Left ventricle myocardium inferior (tissue), 1 donor: ENCODE measurements at regions not wholly inside any gene's neighbourhood (a gene's known extent, or its start where the extent isn't known, plus 50 kb on each side); places are given as distances from the start of the nearest gene placed in this dataset.

Experiments used
- DNase-seq: peaks from one replicate; pipeline ENCODE4 v3.0.0-alpha.2; 2020
- H3K27ac ChIP-seq: fragments of 200-600 bp; replicated peaks from 2 replicates; pipeline ENCODE4 v1.8.0; 2021
- H3K27me3 ChIP-seq: fragments of 200-600 bp; 2 replicates; pipeline ENCODE4 v1.8.0; 2021; ENCODE audit warnings: low read depth
- H3K36me3 ChIP-seq: fragments of 200-600 bp; 2 replicates; pipeline ENCODE4 v1.8.0; 2021
- H3K4me1 ChIP-seq: fragments of 200-600 bp; 2 replicates; pipeline ENCODE4 v1.8.0; 2021
- H3K4me3 ChIP-seq: fragments of 200-600 bp; 2 replicates; pipeline ENCODE4 v1.8.0; 2021; ENCODE audit warnings: mild to moderate bottlenecking, moderate library complexity
- H3K9me3 ChIP-seq: fragments of 200-600 bp; replicated peaks from 2 replicates; pipeline ENCODE4 v1.8.0; 2021
- intact Hi-C: fragments of 100-400 bp; cut with micrococcal nuclease; formaldehyde crosslinking; loops from one replicate; pipeline ENCODE4 v1.11.0; 2022
- TF ChIP-seq, protein P1 (sequence below): fragments of 200-600 bp; IDR thresholded peaks from 2 replicates; pipeline ENCODE4 v1.8.0; 2021; ENCODE audit warnings: antibody characterized with exemption, mild to moderate bottlenecking, borderline replicate concordance
- donor health status: DM: no; HTN: yes; CAD: no; lungs with severe emphysema.

DNA sequence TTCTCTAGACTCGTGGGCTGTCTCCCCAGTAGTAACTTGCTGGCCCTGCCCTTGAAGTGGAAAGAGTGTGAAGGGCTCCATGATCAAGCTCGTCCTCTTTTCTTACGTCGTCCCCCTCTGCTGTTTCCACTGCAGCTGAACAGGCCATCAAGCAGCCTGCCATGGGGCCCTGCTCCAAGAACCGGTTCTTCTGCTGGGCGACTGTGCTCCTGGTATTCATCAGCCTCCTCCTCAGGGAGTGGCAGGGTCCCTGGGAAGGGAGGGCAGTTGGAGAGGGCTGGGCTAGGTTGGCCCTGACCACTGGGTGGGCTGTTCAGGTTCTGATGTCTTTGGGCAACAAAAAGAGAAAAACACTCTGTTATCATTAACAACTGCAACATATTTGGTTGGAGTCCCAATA lies 151.5 kb downstream of the FCRL5 start:
- Histone ChIP-seq H3K27ac (no peak overlapping the region), H3K27me3 (peaks cover 43% of the 10 kb centered on the region), H3K9me3 (no peaks in the 10 kb centered on the region), H3K36me3 (no peaks in the 10 kb centered on the region), H3K4me1 (no peaks in the 10 kb centered on the region), H3K4me3 (no peak overlapping the region)
- intact Hi-C loops: no loop called here
- DNase-seq: no peak
- TF ChIP-seq, protein P1, sequence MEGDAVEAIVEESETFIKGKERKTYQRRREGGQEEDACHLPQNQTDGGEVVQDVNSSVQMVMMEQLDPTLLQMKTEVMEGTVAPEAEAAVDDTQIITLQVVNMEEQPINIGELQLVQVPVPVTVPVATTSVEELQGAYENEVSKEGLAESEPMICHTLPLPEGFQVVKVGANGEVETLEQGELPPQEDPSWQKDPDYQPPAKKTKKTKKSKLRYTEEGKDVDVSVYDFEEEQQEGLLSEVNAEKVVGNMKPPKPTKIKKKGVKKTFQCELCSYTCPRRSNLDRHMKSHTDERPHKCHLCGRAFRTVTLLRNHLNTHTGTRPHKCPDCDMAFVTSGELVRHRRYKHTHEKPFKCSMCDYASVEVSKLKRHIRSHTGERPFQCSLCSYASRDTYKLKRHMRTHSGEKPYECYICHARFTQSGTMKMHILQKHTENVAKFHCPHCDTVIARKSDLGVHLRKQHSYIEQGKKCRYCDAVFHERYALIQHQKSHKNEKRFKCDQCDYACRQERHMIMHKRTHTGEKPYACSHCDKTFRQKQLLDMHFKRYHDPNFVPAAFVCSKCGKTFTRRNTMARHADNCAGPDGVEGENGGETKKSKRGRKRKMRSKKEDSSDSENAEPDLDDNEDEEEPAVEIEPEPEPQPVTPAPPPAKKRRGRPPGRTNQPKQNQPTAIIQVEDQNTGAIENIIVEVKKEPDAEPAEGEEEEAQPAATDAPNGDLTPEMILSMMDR: no peak

DNA sequence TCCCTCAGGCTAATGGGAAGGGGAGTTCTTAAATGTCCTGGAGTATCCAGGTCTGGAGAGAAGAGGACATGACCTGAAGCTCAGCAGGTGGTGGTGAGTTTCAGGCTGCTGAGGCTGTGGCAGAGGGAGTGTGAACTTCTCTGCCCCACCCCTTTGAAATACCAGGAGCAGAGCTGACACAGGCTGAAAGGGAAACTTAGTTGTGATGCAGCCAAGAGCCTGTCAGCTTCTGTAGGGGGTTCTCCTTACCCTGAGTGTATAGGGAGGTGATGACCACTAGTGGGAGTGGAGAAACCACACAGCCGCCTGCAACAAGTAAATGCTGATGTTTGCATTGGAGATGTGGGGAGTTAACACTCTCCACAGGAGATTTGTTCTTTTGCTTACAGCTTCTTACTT lies 152.3 kb downstream of the FCRL5 start:
- Histone ChIP-seq H3K4me1 (no peaks in the 10 kb centered on the region), H3K4me3 (no peak overlapping the region), H3K9me3 (no peaks in the 10 kb centered on the region), H3K36me3 (no peaks in the 10 kb centered on the region), H3K27ac (no peak overlapping the region), H3K27me3 (peaks cover 44% of the 10 kb centered on the region)
- intact Hi-C loops: no loop called here
- no peak for DNase-seq
- TF ChIP-seq, protein P1: no peak

DNA sequence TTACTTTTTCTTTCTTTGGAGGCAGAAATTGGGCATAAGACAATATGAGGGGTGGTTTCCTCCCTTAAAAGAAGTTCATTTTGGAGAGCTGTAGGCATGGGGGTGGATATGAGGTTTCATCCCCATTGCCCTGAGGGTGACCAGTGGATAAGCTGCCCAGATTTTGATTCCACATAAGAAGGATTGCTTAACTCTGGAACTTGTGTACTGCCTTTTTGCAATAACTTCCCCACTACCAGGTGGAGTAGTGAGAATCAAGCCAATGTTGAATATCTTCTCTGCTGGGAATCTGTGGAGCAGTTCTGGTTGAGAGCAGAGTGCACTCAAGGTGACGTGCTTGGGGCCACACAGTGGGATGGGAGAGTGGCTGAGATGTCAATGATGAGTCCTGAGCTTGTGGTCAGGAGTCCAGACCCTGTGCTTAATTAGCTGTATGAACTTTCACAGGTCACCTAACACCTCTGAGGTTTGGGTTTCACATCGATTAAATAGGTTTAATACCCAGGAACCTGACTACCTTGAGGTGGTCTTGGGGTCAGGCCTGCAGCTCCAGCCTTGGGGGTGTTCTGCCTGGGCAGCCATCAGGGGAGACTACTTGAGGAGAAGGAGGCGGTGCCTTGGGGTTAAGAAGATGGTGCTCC lies 152.9 kb downstream of the FCRL5 start:
- no peak overlapping the region for H3K4me3 ChIP-seq
- H3K9me3 ChIP-seq: no peaks in the 10 kb centered on the region
- no peak for DNase-seq
- H3K27ac ChIP-seq: no peak overlapping the region
- intact Hi-C loops: no loop called here
- TF ChIP-seq, protein P1: no peak
- H3K27me3 ChIP-seq: peaks cover 46% of the 10 kb centered on the region
- H3K4me1 ChIP-seq: no peaks in the 10 kb centered on the region
- H3K36me3 ChIP-seq: no peaks in the 10 kb centered on the region

DNA sequence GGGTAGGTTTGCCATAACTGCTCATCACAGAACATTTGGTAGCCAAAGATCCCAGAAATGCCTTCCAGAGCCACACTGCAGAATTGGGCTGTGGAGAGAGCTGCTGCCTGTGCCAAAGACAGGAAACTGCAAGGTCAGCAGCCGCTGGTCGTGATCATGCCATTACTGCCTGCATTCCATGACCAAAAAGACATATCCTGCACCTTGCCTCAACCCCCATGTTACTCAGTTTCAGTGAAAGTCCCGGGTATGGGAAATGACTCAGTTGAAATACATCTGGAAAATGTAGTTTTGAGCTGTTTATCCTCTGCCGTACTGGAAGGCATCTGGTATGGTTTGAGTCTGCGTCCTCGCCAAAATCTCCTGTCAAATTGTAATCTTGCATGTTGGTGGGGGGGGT lies 161.7 kb downstream of the FCRL5 start:
- H3K27ac ChIP-seq: no peak overlapping the region
- TF ChIP-seq, protein P1: no peak
- DNase-seq: no peak
- peaks cover 12% of the 10 kb centered on the region for H3K9me3 ChIP-seq
- H3K27me3 ChIP-seq: peaks cover 63% of the 10 kb centered on the region
- no peaks in the 10 kb centered on the region for H3K4me1 ChIP-seq
- intact Hi-C loops: no loop called here
- no peak overlapping the region for H3K4me3 ChIP-seq
- H3K36me3 ChIP-seq: no peaks in the 10 kb centered on the region

DNA sequence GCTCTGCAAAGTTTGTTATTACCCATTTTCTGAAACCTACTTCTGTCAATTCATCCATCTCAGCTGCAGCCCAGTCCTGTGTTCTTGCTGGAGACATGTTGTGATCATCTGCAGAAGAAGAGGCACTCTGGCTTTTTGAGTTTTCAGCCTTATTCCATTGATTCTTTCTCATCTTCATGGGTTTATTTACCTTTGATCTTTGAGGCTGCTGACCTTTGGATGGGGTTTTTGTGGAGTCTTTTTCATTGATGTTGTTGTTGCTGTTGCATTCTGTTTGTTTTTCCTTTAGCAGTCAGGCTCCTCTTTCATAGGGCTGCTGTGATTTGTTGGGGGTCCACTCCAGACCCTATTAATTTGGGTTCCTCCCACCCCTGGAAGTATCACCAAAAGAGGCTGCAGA lies 164.3 kb downstream of the FCRL5 start:
- DNase-seq: no peak
- Histone ChIP-seq H3K27me3 (peaks cover 64% of the 10 kb centered on the region), H3K36me3 (no peaks in the 10 kb centered on the region), H3K27ac (no peak overlapping the region), H3K4me3 (no peak overlapping the region), H3K4me1 (no peaks in the 10 kb centered on the region), H3K9me3 (peaks cover 5% of the 10 kb centered on the region)
- TF ChIP-seq, protein P1: no peak
- intact Hi-C loops: no loop called here
